ENCODE measurements at regions not wholly inside any gene's neighbourhood (a gene's known extent, or its start where the extent isn't known, plus 50 kb on each side); places are given as distances from the start of the nearest gene placed in this dataset.

DNA sequence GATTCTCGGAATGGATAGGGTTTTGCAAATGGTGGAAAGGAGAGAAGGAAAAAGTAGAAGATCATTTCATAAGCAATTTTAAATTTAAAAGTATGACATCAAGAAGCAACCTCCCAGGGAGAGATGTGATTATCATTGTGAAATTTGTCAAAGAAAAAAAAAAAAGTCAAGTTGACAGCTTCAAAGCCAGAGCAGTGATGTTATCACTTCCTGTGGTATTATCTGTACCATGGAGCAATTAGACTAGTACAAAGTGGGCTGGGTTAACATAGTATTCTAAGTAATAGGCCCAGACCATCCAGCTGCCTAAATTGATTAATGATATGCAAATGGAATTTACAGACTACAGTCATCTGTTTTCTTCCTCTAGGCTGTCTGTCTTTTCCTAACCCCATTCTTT is 84.0 kb upstream of the NPY start:
- ATAC-seq (no peak), DNase-seq (ENCODE audit: low spot score) (no peak)
- no peak overlapping the region for H3K27ac Mint-ChIP-seq
- H3K36me3 Mint-ChIP-seq, result no peaks in the 10 kb centered on the region
- peaks cover 8% of the 10 kb centered on the region in 2 donors for H3K27me3 Mint-ChIP-seq
- H3K9me3 Mint-ChIP-seq, result no peaks in the 10 kb centered on the region
- peaks cover 4 to 10% of the 10 kb centered on the region in 2 donors for H3K4me1 Mint-ChIP-seq (ENCODE audit: low read depth in 2 of 2)
- no peak overlapping the region for H3K4me3 Mint-ChIP-seq

DNA sequence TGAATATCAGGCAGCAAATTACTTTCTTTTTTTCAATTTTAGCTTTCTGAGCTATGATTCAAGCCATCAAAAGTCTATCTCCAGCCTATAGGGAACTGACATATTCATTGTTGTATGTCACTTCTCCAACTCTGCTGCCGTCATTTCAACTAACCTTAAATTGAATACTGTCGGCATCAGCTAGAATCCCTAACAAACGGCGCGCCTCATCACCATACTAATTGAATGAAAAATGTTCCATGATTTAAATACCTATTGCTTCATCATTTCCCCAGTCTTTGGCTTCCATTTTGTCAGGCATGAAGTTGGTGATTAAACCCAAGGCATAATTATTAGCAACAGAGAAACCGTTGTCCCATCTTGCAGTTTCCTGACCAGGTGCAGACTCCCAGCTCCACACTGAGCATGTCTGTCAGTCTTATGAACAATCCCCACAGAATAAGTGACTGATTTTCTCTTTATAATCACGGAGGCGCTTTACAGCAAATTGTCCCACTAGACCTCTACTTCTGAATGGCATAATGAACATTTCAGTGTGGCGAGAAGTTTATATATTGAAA is 83.5 kb upstream of the NPY start:
- Mint-ChIP-seq H3K9me3 (no peaks in the 10 kb centered on the region), H3K27me3 (peaks cover 8% of the 10 kb centered on the region in 2 donors), H3K4me1 (ENCODE audit: low read depth in 2 of 2) (peaks cover 4 to 10% of the 10 kb centered on the region in 2 donors), H3K36me3 (no peaks in the 10 kb centered on the region), H3K27ac (no peak overlapping the region), H3K4me3 (no peak overlapping the region)
- DNase-seq (ENCODE audit: low spot score) (no peak), ATAC-seq (no peak)

DNA sequence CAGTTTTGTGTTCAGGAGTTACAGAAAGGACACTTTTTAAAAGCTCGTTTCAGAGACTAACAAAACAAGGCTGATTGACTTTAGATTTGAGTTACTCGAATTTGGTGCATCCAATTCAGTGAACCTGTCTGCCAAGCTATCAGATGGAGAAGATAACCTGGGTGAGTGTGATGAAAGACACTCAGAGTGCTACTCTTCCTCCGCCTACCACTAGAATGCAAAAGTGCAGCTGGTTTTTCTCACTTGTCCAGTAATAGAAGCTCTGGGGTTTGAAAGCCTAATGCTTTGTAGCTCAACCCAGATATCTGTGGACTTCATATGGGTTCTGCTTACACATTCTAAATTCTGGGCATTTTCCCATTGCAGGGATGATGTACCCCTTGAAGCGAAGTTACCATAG is 82.8 kb upstream of the NPY start:
- no peaks in the 10 kb centered on the region for H3K9me3 Mint-ChIP-seq
- no peaks in the 10 kb centered on the region for H3K36me3 Mint-ChIP-seq
- DNase-seq (ENCODE audit: low spot score), result no peak
- H3K27me3 Mint-ChIP-seq, result peaks cover 4 to 7% of the 10 kb centered on the region in 2 donors
- no peak overlapping the region for H3K4me3 Mint-ChIP-seq
- ATAC-seq, result no peak
- H3K4me1 Mint-ChIP-seq (ENCODE audit: low read depth in 2 of 2), result peaks cover 4 to 10% of the 10 kb centered on the region in 2 donors
- no peak overlapping the region for H3K27ac Mint-ChIP-seq

DNA sequence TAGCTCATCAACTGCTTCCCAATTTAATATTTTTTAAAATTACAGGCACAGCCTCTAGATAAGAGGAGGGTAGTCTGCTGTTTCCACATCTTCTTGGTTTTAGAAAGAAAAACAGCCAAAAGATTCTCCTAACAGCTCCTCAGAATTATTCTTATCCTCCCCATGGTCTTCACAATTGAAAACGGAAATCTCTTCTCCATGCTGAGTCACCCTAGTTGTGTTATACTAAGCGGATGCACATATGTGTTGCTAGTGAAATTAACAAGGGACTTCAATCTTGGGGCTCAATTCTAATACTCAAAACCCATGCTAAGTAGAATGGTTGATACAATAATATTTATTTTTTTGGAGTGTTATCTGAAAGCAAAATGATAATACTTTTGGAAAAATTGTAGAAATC is 71.9 kb upstream of the NPY start:
- Mint-ChIP-seq H3K4me3 (no peak overlapping the region), H3K4me1 (ENCODE audit: low read depth in 2 of 2) (no peaks in the 10 kb centered on the region)

DNA sequence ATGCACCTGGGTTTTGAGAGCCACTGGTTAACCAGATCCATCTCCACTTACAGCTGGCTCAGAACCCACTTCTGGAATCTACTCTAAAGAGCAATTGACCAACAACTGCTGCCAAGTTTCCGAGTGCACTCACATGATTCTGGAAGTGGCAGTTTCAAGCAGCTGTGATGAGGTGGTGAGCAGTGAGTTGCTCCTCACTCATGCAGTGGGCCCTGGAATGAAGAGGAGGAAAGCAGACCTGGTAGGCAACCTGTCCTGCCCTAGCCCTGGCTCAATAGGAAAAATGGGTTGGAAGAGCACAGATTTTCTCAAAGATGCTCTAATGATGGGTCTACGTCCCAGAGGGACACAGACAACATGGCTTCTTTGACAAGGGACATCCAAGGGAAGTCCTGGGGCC is 70.7 kb upstream of the NPY start:
- Mint-ChIP-seq H3K36me3 (no peaks in the 10 kb centered on the region), H3K27me3 (peaks cover 0 to 8% of the 10 kb centered on the region in 2 donors), H3K27ac (no peak overlapping the region), H3K4me1 (ENCODE audit: low read depth in 2 of 2) (no peaks in the 10 kb centered on the region), H3K4me3 (no peak overlapping the region), H3K9me3 (no peaks in the 10 kb centered on the region)
- ATAC-seq (no peak), DNase-seq (ENCODE audit: low spot score) (no peak)

More for the DNA sequence above, 71.9 kb upstream of the NPY start:
- Mint-ChIP-seq H3K27me3 (peaks cover 0 to 9% of the 10 kb centered on the region in 2 donors), H3K27ac (no peak overlapping the region), H3K9me3 (no peaks in the 10 kb centered on the region), H3K36me3 (no peaks in the 10 kb centered on the region)
- no peak for DNase-seq (ENCODE audit: low spot score)
- no peak for ATAC-seq

DNA sequence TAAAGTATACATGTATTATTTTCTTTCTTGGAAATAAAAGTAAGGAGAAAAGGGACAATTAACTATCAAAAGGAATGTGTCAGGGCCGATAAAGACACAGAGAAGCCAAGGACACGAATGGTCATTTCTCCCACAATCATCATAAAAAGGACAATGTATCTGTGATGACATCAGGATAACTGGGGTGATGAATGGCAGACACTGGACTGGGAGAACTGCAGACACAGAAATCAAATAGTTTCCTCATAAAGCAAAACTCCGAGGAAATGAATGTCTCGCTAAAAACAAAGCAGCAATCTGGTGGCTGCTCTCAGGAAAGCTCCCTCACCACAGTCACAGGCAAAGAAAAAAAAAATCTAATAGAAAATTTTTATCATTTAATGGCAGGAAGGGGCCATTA is 69.3 kb upstream of the NPY start:
- H3K27me3 Mint-ChIP-seq, result peaks cover 0 to 12% of the 10 kb centered on the region in 2 donors
- no peaks in the 10 kb centered on the region for H3K9me3 Mint-ChIP-seq
- no peaks in the 10 kb centered on the region for H3K4me1 Mint-ChIP-seq (ENCODE audit: low read depth in 2 of 2)
- no peaks in the 10 kb centered on the region for H3K36me3 Mint-ChIP-seq
- H3K4me3 Mint-ChIP-seq, result no peak overlapping the region
- H3K27ac Mint-ChIP-seq, result no peak overlapping the region
- DNase-seq (ENCODE audit: low spot score) (no peak), ATAC-seq (no peak)

DNA sequence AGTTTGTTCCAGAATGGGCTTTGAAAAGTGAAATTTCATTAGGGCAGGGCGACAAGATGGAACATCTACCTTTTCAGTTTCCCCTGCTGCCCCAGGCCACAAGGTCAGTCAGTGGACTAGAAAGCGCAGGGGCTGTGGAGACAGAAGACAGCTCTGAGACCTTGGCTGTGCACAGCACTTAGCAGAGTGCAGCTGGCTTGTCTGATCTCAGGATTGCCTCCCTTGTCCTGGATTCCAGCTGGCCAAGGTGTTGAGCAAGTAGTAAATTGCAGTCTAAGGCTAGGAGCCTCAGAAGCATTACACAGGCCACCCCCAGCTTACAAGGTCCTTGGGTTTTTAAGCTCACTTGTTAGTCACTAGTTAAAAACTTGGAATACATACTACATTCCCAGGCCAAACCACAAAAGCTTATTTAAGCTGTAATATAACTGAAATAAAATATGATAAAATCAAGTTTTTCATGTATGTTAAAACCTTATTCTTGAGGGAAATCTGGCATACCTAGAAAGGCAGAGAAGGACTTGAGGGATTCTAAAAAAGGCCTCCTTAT is 67.3 kb upstream of the NPY start:
- DNase-seq (ENCODE audit: low spot score) (no peak), ATAC-seq (no peak)
- no peaks in the 10 kb centered on the region for H3K36me3 Mint-ChIP-seq
- no peaks in the 10 kb centered on the region for H3K4me1 Mint-ChIP-seq (ENCODE audit: low read depth in 2 of 2)
- no peaks in the 10 kb centered on the region for H3K9me3 Mint-ChIP-seq
- no peak overlapping the region for H3K27ac Mint-ChIP-seq
- peaks cover 0 to 13% of the 10 kb centered on the region in 2 donors for H3K27me3 Mint-ChIP-seq
- no peak overlapping the region for H3K4me3 Mint-ChIP-seq

DNA sequence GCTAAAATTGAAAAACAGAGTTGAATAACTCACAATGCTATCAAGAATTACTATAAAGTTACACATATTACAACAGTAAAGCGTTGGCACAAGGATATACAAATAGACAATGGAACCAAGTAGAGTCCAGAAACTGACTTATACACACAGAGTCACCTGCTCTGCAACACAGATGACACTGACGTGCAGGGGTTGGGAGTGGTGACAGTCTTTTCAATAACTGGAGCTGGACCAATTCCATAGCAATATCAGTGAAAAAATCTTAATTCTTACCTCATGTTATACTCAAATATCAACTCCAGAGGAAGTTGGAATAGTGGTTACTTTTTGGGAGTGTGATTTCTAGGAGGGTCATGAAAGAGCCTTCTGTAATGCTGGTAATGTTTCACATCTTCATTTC is 62.5 kb upstream of the NPY start:
- DNase-seq (ENCODE audit: low spot score) (no peak), ATAC-seq (no peak)
- Mint-ChIP-seq H3K27ac (no peak overlapping the region), H3K9me3 (no peaks in the 10 kb centered on the region), H3K4me1 (ENCODE audit: low read depth in 2 of 2) (no peaks in the 10 kb centered on the region), H3K36me3 (peaks cover 8% of the 10 kb centered on the region), H3K27me3 (peaks cover 5 to 44% of the 10 kb centered on the region in 2 donors), H3K4me3 (no peak overlapping the region)

DNA sequence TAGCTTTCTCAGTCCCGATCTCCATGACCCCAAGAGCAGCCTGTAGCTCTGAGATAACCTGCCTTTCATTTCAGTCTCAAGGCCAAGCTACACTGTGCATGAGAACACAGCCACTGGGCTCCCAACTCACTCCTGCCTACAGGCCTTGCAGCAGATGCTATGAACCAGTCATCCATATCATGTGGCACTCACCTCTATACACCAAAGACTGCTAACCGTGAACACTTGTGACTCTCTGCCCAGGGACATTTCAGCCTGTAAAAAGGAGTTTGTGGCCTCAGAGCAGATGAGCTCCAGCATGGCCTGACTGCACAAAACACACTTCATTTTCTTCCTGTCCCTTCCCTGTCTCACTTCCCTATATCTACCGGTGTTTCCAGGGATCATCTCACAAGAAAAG is 56.9 kb upstream of the NPY start:
- ATAC-seq, result peak in 1 of 2 donors; percentile 56
- no peak overlapping the region for H3K27ac Mint-ChIP-seq
- H3K36me3 Mint-ChIP-seq, result peaks cover 8% of the 10 kb centered on the region

DNA sequence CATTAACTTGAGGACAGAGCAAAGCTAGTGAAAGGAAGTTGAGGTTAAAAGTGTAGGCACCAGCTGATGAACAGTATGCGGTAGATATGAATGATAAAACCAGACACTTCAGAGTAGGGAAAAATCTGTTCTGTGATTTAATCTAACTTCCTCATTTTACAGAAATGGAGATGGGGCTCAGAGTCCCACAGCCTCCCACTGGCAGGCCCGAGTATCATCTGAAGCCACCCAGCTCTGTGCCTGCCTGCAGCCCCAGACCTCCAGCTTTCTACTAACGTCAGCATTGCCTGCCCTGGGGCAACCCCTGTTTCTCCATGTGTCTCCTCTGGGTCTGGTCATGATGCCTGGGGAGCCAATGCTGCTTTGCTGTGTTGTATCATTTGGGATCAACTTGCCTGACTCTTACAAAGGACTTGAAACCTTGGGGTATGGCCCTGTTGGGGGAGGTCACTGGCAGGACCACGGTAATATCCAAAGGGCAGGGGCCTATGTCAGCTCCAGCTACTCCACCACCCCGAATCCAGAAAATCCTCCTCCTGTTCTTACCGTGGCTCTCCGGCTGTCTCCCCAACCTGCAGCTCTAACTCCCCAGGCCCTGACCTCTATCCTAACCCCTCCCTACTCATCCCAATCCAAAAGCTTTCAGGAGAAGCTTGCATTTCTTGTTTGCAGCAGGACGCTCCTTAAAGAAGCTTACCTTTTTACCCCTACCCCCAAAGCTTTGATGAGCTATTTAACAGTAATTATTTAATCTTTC is 56.2 kb upstream of the NPY start:
- Mint-ChIP-seq H3K4me3 (no peak overlapping the region), H3K4me1 (ENCODE audit: low read depth in 2 of 2) (peaks cover 12 to 17% of the 10 kb centered on the region in 2 donors), H3K27ac (no peak overlapping the region), H3K27me3 (peaks cover 7 to 45% of the 10 kb centered on the region in 2 donors), H3K36me3 (peaks cover 5% of the 10 kb centered on the region), H3K9me3 (no peaks in the 10 kb centered on the region)
- DNase-seq (ENCODE audit: low spot score) (no peak), ATAC-seq (peak; percentile 32 to 33)

More for the DNA sequence above, 56.9 kb upstream of the NPY start:
- Mint-ChIP-seq H3K4me3 (no peak overlapping the region), H3K27me3 (peaks cover 11 to 50% of the 10 kb centered on the region in 2 donors), H3K4me1 (ENCODE audit: low read depth in 2 of 2) (peaks cover 12 to 17% of the 10 kb centered on the region in 2 donors), H3K9me3 (no peaks in the 10 kb centered on the region)
- no peak for DNase-seq (ENCODE audit: low spot score)

DNA sequence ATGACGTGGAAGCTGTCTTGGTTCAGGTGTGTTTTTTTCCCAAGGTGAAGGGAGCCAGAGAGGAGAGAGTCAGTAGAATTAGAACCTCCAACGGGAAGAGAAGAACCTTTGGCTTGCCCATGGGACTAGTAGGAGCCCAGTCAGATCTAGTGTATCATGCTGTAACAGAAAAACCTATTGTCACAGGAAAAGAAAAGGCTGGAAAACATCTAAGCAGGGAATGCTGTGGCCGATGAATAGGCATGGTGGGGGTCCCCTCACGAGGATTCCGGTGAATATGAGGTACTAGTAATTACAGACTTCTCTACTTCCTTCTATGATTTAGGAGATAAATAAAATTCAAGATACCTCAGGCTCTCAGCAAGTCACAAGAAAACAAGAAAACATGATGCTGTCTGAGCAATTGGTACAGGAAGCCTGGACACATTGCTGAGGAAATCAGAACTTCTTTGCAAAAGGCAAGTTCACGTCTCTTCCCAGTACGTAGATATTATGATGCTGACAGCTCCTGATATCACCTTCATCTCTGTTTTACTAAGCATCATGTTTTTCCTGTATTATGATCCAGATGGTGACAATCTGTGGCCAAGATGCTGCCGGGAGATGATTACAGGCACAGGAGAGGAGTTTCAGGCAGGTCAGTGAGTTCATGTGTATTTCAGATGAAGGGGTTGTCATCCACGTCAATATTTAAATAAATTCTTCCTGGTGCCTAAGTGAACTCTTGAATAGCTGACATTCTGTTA is 54.3 kb upstream of the NPY start:
- Mint-ChIP-seq H3K36me3 (no peaks in the 10 kb centered on the region), H3K9me3 (no peaks in the 10 kb centered on the region), H3K4me3 (no peak overlapping the region), H3K27ac (no peak overlapping the region), H3K27me3 (peaks cover 11 to 44% of the 10 kb centered on the region in 2 donors), H3K4me1 (ENCODE audit: low read depth in 2 of 2) (peaks cover 12 to 17% of the 10 kb centered on the region in 2 donors)
- no peak for ATAC-seq
- no peak for DNase-seq (ENCODE audit: low spot score)

DNA sequence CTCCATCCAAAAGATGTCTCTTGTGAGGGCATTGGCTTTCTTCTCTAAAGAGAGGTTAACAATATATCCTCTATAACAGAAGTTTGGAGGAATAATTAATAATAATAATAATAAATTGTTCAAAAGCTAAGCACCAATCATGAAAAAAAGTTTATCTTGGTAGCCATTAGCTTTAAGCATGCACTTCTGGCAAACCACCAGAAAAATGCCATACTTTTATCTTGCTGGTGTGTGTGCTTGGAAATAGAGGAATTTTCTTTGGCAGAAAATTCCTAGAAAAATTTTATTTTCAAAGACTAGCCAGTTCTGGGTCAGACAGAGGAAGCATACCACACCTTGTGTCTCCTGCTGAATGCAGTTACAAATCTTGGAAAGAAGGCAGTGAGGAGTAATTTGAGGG is 52.5 kb upstream of the NPY start:
- DNase-seq (ENCODE audit: low spot score), result no peak
- Mint-ChIP-seq H3K27ac (no peak overlapping the region), H3K9me3 (no peaks in the 10 kb centered on the region), H3K4me1 (ENCODE audit: low read depth in 2 of 2) (peaks cover 12 to 17% of the 10 kb centered on the region in 2 donors), H3K36me3 (no peaks in the 10 kb centered on the region), H3K27me3 (peaks cover 11 to 42% of the 10 kb centered on the region in 2 donors), H3K4me3 (no peak overlapping the region)
- no peak for ATAC-seq

DNA sequence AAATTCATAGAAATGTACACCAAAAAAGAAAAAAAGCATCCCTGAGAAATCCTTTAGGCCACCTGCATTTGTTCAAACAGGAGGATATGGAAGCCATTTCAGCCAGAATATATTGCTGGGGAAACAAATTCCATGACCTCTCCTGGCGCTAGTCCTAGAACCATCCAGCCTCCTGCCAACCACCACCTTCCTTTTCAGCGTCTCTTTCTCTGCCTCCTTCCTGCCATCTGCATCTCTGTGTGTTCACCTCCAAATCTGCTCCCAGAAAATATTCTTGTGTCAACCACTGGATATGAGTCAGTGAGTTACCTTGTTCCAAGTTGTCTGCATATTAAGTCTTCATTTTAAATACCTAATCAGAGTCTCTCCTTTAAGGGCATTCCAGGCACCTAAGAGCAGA is 50.6 kb upstream of the NPY start:
- Mint-ChIP-seq H3K27me3 (peaks cover 20 to 48% of the 10 kb centered on the region in 2 donors), H3K4me1 (ENCODE audit: low read depth in 2 of 2) (peaks cover 0 to under 1% of the 10 kb centered on the region in 2 donors), H3K27ac (no peak overlapping the region), H3K36me3 (no peaks in the 10 kb centered on the region), H3K4me3 (no peak overlapping the region), H3K9me3 (no peaks in the 10 kb centered on the region)
- ATAC-seq (no peak), DNase-seq (ENCODE audit: low spot score) (no peak)

Data from natural killer cell treated with Interleukin-12 subunit alpha and Interleukin-12 subunit beta and Interleukin-15 and Interleukin-18, amount 100 ng/mL, for 72 hours (primary cell).